Frontal cortex (tissue), 3 donors: ENCODE measurements at regions not wholly inside any gene's neighbourhood (a gene's known extent, or its start where the extent isn't known, plus 50 kb on each side); places are given as distances from the start of the nearest gene placed in this dataset.
"Not testable (repeated sequence)": the region's sequence is repeated elsewhere in the genome, so short reads cannot be mapped to it uniquely, and the experiment has no call there.

Source experiments
- DNase-seq, 2 donors: peaks; one replicate each; pipeline ENCODE4 v3.0.0; 2012; ENCODE audit warnings: low spot score in 2 of 2
- FAIRE-seq: peaks from 2 replicates; lab custom pipeline; 2012; peaks lifted over from hg19 to GRCh38; lab: Jason Lieb, UNC
- donor health status: control.
- donor health status: control.
- donor health status: control.

DNA sequence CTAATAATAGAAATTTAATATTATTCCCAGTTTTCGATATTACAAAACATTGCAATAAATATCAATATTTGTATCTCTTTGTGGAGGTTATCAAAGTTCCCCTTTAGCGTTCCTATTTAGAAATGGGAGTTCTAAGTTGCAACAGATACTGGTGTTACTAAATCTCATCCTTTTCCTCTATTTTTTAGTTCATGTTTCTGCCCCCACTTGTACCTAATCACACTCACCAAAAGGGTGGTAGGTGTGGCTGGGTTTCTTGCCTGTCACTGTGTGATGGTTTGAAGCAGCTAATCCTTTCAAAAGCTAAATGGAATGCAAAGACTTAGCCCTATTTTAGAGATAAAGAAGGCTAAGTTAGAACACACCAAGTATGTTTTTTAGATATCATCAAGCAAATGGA lies 997.9 kb downstream of the TSN start:
- FAIRE-seq (no peak), DNase-seq (no peak)

DNA sequence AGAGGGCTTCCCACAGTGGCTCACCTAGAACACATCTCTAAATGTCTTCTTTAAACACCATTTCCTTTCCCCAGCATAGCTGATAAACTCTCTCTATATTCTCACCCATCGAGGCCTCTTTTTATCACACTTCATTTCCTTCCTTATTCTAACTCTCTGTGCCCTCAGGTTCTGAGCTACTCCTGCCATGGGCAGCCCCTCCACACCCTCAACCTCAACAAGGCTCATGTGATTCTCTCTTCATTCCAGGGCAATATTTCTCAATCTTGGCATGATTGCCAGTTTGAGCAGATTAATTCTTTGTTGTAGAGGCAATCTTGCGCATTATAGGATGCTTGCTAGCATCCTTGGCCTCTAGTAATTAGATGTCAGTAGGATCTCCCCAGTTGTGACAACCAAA lies 999.1 kb downstream of the TSN start:
- DNase-seq (no peak), FAIRE-seq (no peak)

DNA sequence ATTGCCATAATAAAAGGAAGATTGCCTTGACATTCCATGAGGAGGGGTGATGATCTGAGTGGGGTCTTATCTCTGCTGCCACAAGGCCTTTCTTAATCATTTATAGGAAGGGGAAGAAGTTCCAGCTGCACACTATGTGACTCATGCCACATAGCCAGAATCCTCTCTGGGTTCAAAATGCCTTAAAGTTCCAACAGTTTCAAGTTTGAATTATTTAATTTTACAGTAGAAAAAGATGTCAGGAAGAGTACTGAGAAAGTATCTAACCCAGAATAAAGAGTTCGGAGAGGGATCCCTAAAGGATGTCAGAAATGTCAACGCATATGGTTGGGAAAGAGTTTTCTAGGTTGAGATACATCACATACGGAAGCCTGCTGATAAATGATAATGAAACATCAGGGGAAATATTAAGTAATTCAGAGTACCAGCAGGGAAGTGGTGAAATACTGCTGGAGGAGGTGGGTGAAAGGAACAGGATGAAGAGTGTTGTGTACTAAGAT lies 999.9 kb downstream of the TSN start:
- FAIRE-seq (no peak), DNase-seq (no peak)

DNA sequence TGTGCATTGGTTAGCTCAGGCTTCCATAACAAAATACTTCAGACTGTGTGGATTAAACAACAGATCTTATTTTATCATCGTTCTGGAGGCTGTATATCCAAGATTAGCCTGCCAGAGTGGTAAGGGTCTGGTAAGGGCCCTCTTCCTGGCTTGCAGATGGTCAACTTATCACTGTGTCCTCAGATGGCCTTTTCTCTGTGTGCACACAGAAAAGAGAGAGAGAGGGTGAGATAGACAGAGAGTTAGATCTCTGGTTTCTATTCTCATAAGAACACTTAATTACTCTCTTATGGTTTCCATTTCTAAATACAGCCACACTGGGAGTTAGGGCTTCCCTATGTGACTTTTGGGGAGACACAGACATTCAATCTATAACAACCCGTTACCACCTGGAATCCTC lies 1003.5 kb downstream of the TSN start:
- no peak for DNase-seq
- no peak for FAIRE-seq

DNA sequence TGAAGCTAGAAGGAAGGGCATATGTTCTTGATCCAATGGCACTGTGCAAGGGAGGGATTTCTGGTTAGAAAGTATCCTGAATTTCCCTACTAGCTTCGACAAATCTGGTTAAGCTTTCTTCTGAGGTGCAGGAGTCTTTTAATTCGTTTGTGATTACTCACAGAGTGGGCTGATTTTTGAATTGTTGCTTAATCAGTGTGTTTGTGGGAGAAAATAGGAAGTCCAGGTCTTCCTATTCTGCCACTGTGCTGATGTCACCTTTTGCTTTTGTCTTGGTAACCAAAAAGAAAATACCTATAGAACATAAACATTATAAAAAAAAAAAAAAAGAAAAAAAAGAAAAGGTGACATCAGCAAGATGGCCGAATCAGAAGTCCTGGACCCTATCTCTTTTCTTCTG lies 1008.6 kb downstream of the TSN start:
- no peak for DNase-seq
- no peak for FAIRE-seq

DNA sequence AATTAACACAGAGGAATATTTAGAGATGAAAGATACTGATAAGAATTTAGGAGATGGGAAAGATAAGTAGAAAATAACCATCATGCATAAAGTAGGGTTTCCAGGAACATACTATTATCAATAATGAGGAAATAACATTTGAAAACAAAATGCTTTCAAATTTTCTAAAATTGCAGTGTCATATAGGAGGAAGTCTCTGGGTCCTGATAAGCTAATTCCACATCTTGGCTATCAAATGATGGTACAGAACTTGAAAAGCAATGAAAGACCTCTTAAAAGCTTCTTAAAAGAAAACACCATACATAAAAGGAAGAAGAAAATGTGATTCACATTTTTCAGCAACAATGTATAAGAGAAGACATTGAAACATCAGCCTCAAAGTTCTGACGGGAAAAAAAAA lies 1024.8 kb downstream of the TSN start:
- DNase-seq, result no peak
- no peak for FAIRE-seq

DNA sequence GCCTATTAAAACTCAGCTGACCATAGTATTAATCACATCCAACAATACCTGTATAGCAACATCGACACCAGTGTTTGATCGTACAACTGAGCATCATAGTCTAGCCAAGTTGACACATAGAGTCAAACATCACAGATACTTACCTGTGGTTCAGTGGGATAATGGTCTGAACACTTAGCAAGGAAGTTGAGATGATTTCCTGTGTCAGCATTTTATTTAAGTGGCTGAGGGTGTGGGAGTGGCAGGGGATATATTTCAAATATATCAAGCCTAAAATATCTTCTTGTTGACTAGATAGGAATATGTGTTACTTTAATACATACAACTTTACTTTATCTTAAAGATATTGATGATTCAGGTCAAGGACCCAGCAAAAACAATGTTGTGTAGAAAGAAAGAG lies 1038.6 kb downstream of the TSN start:
- FAIRE-seq (no peak), DNase-seq (no peak)

DNA sequence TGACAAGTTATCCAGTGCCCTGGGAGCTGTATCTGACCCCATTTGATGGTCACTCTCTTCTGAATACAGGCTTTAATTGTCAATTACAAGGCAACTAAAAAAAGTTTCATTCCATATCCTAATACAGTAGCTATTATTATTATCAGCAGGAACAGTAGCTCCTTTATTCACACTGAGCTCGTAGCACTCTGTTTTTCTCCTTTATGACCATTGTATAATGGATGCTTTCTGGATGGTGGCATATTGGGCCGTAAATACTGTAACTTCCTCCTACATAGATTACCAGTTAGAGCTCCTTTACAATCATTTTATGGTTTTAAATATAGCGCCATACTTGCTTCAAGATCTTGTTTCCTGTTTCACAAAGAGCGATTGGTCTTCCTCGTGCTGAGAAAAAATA lies 1040.3 kb downstream of the TSN start:
- no peak for FAIRE-seq

DNA sequence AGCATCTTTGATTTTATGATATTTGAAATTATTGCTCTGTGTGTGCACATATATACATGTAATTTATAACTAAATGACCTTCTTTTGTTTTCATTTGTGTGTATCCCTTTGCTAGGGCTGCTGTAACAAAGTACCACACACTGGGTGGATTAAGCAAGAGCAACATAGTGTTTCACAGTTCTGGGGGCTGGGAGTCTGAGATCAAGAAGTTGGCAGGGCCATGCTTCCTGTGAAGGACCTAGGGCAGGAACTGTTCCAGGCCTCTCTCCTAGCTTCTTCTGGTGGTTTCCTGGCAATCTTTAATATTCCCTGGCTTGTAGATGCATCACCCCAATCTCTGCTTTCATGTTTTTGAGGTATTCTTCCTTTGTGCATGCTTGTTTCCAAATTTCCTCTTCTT lies 1043.9 kb downstream of the TSN start:
- FAIRE-seq, result no peak
- no peak for DNase-seq

More for the DNA sequence above, 1040.3 kb downstream of the TSN start:
- DNase-seq, result no peak

DNA sequence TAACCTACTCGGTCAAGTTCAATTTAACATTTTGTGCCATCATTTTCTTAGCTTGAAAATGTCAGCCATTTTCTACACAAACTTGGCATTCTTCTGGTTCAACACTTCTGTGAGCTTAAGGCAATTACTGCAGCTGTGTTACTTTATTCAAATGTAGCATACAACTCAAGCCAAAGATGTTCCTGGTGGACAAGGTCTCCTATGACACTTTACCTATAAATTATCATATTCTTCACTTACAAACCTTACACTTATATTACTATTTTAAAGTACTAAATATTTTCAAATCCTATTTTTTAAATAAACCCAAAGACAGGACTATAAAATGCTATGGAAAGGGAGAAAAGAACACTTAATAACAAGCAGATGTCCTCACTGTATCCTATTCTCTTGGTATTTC lies 1045.3 kb downstream of the TSN start:
- DNase-seq (no peak), FAIRE-seq (no peak)

DNA sequence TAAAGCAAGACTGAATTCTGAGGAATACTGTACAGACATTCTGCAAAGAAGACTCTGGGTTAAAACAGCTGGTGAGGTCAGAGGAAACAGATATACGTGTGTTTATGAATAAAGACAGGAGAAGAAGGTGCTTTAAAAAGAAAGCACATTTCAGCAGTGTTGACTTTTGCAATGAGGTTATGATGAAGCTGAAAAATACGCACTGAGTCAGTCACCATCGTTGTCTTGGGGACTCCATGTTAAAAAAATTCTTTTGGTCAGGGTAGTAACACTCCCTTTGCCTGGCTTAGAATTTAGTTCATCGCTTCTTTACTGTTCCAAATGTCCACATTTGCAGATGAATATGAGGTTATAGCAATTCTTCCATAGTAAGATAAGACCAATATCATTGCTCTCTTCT lies 1049.0 kb downstream of the TSN start:
- DNase-seq (no peak), FAIRE-seq (no peak)

DNA sequence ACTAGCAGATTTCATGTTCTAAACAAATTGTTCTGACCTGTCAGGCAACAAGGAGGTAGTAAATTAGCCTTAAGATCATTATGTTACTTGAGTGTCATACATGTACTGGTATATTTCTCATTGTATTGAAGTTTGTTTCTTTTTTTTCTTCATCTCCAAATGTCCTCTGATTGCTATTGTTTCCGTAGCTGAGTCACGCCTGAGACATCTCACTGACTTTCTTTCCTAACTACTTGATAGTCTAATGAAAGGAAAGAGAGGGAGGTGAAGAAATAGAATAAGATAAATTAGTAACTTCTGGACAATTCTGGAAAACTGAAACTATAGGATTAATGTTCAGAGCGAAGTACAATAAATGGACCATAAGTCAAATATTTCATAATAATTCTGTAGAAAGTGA lies 1049.9 kb downstream of the TSN start:
- DNase-seq (no peak), FAIRE-seq (no peak)

DNA sequence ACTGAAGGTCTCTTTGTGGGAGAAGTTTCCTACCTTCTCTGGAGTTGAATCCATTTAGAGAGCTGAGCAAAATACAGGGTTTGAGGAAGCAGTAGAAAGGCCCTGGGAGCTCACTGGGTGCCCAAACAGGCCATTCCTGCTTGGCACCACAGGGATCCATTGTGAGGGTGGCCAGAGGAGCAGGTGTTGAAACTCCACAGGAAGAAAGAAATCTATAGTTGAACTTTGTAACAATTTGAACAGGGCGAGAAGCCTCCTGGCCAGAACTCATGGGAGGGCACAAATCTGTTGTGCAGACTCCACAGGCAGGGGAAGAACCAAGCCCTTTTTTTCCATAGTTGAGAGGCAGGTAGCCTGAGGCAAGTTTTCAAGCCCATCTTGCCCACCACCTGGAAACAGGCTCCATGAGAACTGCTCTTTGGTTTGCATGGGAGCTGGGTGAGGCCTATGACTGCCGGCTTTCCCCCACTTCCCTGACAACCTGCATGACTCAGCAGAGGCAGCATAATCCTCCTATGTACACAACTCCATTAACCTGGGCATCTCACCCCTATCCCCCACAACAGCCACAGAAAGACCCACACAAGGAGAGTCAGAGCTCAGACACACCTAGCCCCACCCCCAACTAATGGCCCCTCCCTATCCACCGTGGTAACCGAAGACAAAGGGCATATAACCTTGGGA lies 1053.0 kb downstream of the TSN start:
- DNase-seq, result no peak
- no peak for FAIRE-seq

DNA sequence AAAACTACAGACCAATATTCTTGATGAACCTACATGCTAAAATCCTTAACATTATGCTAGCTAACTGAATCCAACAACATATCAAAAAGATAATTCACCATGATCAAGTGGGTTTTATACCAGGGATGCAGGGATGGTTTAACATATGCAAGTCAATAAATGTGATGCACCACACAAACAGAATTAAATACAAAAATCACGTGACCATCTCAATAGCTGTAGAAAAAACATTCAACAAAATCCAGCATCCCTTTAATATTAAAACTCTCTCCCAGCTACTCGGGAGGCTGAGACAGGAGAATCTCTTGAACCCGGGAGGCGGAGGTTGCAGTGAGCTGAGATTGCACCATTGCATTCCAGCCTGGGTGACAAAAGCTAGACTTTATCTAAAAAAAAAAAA lies 1056.8 kb downstream of the TSN start:
- not testable (repeated sequence) for FAIRE-seq

DNA sequence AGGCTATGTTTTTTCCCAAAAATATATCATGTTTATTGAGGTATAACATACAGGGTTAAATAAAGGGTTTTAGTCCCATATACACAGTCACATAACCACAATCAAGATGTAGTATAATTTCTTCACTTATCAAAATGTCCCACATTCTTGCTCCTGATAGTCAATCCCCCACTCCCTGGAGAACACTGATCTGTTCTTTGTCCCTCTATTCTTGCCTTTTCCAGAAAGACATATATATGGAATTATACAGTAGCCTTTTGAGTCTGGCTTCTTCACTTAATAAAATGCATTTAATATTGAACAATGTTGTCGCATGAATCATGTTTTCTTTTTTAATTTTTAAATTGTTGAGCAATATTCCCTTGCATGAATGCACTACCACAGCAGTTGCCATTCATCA lies 1059.7 kb downstream of the TSN start:
- no peak for FAIRE-seq
- DNase-seq, result no peak

More for the DNA sequence above, 1056.8 kb downstream of the TSN start:
- not testable (repeated sequence) for DNase-seq

DNA sequence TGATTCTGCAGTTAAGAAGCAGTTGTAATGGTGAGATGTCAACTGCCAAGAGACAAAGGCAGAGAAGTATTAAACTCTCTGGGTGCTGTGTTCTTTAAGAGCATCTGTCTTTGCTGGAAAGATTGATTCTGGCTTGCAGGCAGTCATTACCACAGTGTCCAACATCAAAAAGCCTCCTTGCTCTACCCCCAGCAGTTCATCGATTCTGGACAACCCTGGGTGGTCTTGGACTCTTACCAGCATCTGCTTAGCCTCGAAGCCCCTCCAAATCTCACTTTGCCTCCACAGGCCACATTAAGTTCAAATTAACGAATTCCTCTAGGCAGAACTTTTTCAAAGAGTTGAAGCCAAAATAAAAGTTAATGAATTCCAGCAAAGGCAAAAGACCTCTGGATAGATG lies 1061.4 kb downstream of the TSN start:
- no peak for FAIRE-seq
- no peak for DNase-seq

DNA sequence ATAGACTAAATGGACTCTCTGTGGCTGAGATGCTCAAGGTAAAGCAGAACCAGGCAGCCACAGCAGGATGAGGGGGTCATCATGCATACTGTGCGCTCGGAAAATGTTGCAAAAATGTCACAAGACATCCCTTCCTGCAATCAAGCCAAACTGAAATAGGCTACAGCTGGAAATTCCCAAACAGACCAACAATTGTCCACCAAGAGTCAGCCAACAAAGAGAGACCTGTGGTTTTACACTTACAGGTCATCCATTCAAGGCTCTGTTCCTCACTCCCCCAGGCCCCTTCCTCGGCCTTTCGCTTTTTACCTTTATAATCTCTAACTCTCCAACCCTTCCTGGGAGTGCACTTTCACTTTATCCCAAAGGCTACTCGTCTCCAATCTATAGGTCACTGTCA lies 1066.9 kb downstream of the TSN start:
- no peak for FAIRE-seq
- DNase-seq, result no peak

DNA sequence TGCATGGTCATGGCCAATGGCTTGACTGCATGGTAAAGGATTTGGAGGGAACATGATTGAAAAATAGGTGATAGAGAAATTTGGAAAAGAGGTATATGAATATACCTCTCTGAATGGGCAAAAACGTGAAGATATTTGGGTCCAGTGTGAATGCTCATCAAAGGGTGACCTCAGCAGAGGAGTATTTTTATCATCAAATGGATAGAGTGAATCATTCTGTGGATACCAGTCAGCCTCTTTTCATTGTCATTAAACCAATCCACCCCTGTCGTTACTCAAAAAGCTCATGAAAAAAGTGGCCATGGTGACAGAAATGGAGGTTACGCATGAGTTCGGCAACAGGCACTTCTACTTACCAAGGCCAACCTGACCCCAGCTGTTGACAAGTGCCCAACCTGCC lies 1074.7 kb downstream of the TSN start:
- DNase-seq (no peak), FAIRE-seq (no peak)

DNA sequence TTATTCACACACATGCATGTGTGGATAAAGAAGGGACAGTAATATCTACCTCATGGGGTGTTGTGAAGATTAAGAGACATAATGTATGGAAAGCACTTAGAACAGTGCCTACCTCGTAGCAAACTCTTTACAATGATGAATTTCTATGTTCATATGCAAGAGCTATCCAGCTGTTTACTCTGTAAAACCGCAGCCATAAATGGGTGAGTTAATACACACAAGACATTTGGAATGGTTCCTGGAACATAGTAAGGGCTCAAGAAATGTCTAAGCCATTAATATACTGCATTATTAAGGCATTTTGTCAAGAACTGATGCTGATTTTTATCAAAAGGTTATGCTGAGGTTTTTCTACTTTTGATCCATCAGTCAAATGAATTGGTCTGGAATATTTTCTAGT lies 1076.2 kb downstream of the TSN start:
- FAIRE-seq, result no peak
- DNase-seq, result no peak

DNA sequence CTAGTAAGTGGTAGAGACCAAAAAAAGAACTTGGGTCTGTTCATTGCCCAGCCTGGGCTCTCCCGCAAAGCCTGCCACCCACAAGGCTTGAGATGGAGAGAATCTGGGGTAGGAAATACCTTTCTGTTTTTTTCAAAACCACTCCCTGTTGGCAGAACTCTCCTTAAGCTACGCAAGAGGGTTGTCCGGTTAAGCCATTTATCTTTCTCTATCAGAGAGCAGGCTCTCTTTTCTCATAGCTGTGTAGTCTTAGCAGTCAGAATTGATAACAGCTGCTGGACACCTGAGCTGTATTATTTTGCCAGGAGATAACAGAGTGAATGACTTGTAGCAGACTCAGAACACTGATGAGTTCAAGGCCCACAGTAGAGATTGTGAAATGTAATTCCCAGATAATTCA lies 1088.1 kb downstream of the TSN start:
- DNase-seq, result no peak
- no peak for FAIRE-seq

DNA sequence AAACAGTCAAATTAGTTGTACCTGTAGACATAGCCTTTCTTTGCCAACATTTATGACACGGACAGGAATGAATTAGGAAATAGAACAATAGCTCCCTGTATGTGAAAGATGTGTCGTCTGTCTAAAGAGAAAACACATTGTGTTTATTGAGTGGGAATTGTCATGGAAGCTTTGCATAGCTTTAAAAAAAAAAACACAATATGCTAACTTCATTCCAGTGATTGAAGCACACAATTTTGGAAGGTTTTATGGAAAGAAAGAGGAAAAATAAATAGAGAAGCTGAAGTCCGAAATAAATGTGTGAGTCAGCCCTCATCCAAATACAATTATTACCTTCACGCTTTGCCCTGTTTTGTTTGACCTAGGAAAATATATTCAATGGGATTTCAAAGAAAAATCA lies 1095.7 kb downstream of the TSN start:
- no peak for FAIRE-seq
- no peak for DNase-seq

DNA sequence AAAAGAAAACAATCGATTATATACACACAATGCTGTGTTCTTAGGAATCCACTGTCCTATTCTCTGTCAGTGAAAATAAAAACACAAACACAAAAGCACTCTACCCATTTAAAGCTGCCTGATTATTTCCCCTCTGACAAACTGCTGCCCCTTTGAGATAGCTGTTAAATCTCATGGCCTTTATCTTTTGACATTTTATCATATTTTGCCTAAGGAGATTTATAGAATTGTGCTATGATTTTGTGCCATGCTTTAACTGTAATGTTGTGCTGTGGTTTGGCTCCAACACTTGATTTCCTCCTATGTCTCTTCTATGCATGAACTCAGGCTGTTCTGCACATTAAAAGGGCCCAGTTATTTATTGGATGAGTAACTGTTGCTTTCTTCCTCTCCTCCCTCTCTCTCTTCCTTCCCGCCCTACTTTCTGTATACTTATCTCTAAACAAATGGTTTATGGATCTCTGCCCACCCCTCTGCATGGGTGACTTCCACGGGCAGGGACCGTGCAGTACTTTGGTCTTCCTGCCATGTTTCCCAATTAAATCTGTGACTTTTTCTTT lies 1096.6 kb downstream of the TSN start:
- no peak for DNase-seq
- no peak for FAIRE-seq
